Tibial artery (tissue), 4 donors: ENCODE measurements at regions not wholly inside any gene's neighbourhood (a gene's known extent, or its start where the extent isn't known, plus 50 kb on each side); places are given as distances from the start of the nearest gene placed in this dataset.

Experiments
- DNase-seq, 2 donors: peaks; one replicate each; pipeline ENCODE4 v3.0.0-alpha.2; 2019
- H3K27ac ChIP-seq, 2 donors: fragments of 200-600 bp; sonication (generic) in 1 of 2; 1 replicate in 1 of 2; 2 replicates in 1 of 2; pipeline ENCODE4 v1.5.1; 2018 to 2019; ENCODE audit warnings: mild to moderate bottlenecking in 1 of 2
- H3K27me3 ChIP-seq, 2 donors: fragments of 200-600 bp; sonication (generic) in 1 of 2; one replicate each; pipeline versions ENCODE4 v1.5.1 to v1.6.0; 2016 to 2019
- H3K36me3 ChIP-seq, 3 donors: fragments of 200-600 bp; sonication (generic) in 2 of 3; one replicate each; pipeline ENCODE4 v1.5.1; 2016 to 2019; ENCODE audit warnings: mild to moderate bottlenecking in 2 of 3
- H3K4me1 ChIP-seq, 4 donors: fragments of 200-600 bp; sonication (generic) in 2 of 4; 1 replicate in 3 of 4; 2 replicates in 1 of 4; pipeline ENCODE4 v1.5.1; 2016 to 2019
- H3K4me3 ChIP-seq, 2 donors: fragments of 200-600 bp; sonication (generic) in 1 of 2; 1 replicate in 1 of 2; 2 replicates in 1 of 2; pipeline ENCODE4 v1.5.1; 2018 to 2019; ENCODE audit warnings: mild to moderate bottlenecking in 2 of 2
- H3K9me3 ChIP-seq, 3 donors: fragments of 200-600 bp; sonication (generic) in 1 of 3; one replicate each; pipeline ENCODE4 v1.5.1; 2016 to 2019
- intact Hi-C: fragments of 100-400 bp; cut with DNase I; formaldehyde crosslinking; loops from one replicate; pipeline ENCODE4 v1.15.0; 2023; ENCODE audit warnings: low total_unique reads
- TF ChIP-seq, protein P1 (sequence below), 2 experiments: fragments of 200-600 bp in 1 of 2; fragments of 450-650 bp in 1 of 2; IDR thresholded peaks; one replicate each; pipeline ENCODE4 v1.5.1; 2017 to 2019; ENCODE audit warnings: antibody characterized with exemption in 2 of 2, mild to moderate bottlenecking in 1 of 2, moderate library complexity in 1 of 2

DNA sequence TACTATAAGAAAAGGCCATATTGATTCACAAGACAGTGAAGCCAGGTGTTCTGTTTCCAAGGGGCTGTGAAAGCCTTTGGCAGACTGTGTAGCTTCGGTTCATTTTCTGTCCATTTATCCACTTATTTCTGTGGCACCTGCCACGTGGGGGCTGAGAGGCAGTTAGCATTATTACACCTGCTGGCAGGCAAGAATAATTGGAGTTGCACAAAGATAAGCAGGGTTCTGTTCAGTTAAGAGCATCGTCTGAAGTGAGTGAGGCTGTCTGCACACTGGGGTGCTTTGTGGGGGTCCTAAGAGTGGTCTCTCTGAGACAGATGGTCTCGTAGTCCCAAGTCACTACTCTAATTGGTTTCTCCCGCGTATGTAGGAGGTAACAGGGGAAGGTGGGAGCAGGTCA, 60.6 kb upstream of the CCN6 start:
- no peak for DNase-seq
- TF ChIP-seq, protein P1, sequence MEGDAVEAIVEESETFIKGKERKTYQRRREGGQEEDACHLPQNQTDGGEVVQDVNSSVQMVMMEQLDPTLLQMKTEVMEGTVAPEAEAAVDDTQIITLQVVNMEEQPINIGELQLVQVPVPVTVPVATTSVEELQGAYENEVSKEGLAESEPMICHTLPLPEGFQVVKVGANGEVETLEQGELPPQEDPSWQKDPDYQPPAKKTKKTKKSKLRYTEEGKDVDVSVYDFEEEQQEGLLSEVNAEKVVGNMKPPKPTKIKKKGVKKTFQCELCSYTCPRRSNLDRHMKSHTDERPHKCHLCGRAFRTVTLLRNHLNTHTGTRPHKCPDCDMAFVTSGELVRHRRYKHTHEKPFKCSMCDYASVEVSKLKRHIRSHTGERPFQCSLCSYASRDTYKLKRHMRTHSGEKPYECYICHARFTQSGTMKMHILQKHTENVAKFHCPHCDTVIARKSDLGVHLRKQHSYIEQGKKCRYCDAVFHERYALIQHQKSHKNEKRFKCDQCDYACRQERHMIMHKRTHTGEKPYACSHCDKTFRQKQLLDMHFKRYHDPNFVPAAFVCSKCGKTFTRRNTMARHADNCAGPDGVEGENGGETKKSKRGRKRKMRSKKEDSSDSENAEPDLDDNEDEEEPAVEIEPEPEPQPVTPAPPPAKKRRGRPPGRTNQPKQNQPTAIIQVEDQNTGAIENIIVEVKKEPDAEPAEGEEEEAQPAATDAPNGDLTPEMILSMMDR (IDR thresholded peaks at IDR 0.05), result no peak
- Histone ChIP-seq H3K27ac (no peak overlapping the region), H3K27me3 (peaks cover 0 to 8% of the 10 kb centered on the region in 2 donors), H3K4me1 (peaks cover 0 to 4% (median 0%) of the 10 kb centered on the region in 4 donors), H3K36me3 (no peaks in the 10 kb centered on the region), H3K9me3 (no peaks in the 10 kb centered on the region), H3K4me3 (no peak overlapping the region)
- intact Hi-C loops, result loop anchor here (10.0 kb wide), 1 partner anchor 119 kb away; the partner anchor contains the start of gene FYN

- intact Hi-C loops, result loop anchor here (5.0 to 10.0 kb wide), 3 partner anchors 120 to 737 kb away; partner anchors contain the start of gene FYN
Observed at GRCh38 chr6:111994791-111995190, 59.1 kb upstream of the CCN6 start.

DNA sequence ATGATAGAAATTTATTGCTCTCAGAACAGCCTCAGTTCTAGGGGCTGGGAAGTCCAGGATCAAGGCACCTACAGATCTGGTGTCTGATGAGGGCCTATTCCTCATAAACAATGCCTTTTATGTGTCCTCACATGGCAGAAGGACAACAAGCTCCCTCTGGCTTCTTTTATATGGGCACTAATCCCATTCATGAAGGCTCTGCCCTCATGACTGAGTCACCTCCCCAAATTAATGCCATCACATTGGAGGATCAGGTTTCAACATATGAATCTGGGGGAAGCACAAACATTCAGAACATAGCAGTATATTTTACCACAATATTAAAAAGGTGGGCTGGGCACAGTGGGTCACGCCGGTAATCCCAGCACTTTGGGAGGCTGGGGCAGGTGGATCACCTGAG, 58.5 kb upstream of the CCN6 start:
- intact Hi-C loops, result loop anchor here (5.0 to 10.0 kb wide), 3 partner anchors 121 to 738 kb away; partner anchors contain the start of gene FYN
- no peak for DNase-seq
- Histone ChIP-seq H3K4me3 (no peak overlapping the region), H3K4me1 (peaks cover 0 to 4% (median 0%) of the 10 kb centered on the region in 4 donors), H3K36me3 (no peaks in the 10 kb centered on the region), H3K9me3 (no peaks in the 10 kb centered on the region), H3K27me3 (peaks cover 0 to 8% of the 10 kb centered on the region in 2 donors), H3K27ac (no peak overlapping the region)
- TF ChIP-seq, protein P1 (IDR thresholded peaks at IDR 0.05), result no peak

More at GRCh38 chr6:111994791-111995190, 59.1 kb upstream of the CCN6 start:
- H3K27me3 ChIP-seq, result peaks cover 0 to 8% of the 10 kb centered on the region in 2 donors
- no peak overlapping the region for H3K4me3 ChIP-seq
- H3K36me3 ChIP-seq, result no peaks in the 10 kb centered on the region
- DNase-seq, result no peak
- H3K4me1 ChIP-seq, result peaks cover 0 to 4% (median 0%) of the 10 kb centered on the region in 4 donors
- TF ChIP-seq, protein P1 (IDR thresholded peaks at IDR 0.05), result no peak
- H3K9me3 ChIP-seq, result no peaks in the 10 kb centered on the region
- H3K27ac ChIP-seq, result no peak overlapping the region

DNA sequence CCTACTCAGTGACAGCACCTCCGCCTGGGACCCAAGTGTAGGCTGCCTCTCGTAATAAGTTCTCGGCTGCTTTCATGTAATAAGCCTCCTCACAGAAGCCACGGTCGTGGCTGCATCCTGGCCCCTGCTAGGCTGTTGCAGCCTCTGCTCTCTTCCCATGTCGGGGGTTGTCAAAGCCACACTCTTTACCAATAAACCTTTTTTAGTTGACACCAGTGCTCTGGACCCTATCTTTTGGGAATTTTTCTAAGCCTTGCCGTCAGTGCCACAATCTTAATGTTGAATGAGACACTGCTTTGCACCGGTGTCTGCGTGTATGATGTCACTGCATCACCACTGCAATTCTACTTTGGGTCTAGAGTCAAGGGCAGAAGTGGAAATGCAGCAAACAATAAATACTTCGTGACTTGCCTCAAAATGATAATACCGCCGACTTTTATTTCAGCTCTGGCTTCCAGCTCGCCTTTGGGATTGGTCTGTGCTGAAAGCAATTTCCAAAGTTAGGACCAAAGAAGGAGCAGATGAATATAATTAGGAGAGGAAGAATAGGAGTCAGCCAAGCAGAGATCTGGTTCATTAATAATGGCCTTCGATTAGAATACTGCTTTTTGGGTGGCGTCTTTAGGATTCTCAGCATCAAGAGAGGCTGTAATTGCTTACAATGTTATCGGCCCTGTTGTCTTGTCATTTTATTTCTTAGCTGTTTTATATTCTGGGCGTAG, 57.6 kb upstream of the CCN6 start:
- Histone ChIP-seq H3K4me1 (peaks cover 0 to 4% (median 0%) of the 10 kb centered on the region in 4 donors), H3K4me3 (no peak overlapping the region), H3K9me3 (no peaks in the 10 kb centered on the region), H3K36me3 (no peaks in the 10 kb centered on the region), H3K27ac (no peak overlapping the region), H3K27me3 (peaks cover 0 to 8% of the 10 kb centered on the region in 2 donors)
- DNase-seq, result no peak
- TF ChIP-seq, protein P1 (IDR thresholded peaks at IDR 0.05), result no peak
- intact Hi-C loops, result loop anchor here (5.0 to 10.0 kb wide), 3 partner anchors 122 to 739 kb away; partner anchors contain the start of gene FYN

- peak overlapping the region in 1 of 2 donors; percentile 33 for H3K27ac ChIP-seq
- TF ChIP-seq, protein P1 (IDR thresholded peaks at IDR 0.05), result peak; percentile 85 to 90
- intact Hi-C loops, result loop anchor here (5.0 to 10.0 kb wide), 3 partner anchors 122 to 740 kb away; partner anchors contain the start of gene FYN
Observed at GRCh38 chr6:111997078-111997852, 56.6 kb upstream of the CCN6 start.

More at GRCh38 chr6:111997078-111997852, 56.6 kb upstream of the CCN6 start:
- Histone ChIP-seq H3K9me3 (no peaks in the 10 kb centered on the region), H3K27me3 (peaks cover 0 to 8% of the 10 kb centered on the region in 2 donors), H3K4me3 (peak overlapping the region; percentile 10 to 28), H3K4me1 (peaks cover 0 to 4% (median 0%) of the 10 kb centered on the region in 4 donors), H3K36me3 (no peaks in the 10 kb centered on the region)
- DNase-seq, result peak; percentile 79 to 85
